ENCODE measurements at regions not wholly inside any gene's neighbourhood (a gene's known extent, or its start where the extent isn't known, plus 50 kb on each side); places are given as distances from the start of the nearest gene placed in this dataset.

GRCh38 chr13:54183166-54183565 lies 1154.6 kb downstream of the OLFM4 start:
- no peak for ATAC-seq
- TF ChIP-seq SNAI2 (CRISPR knock-in tag; IDR thresholded peaks at IDR 0.05) (no peak), ZNF8 (CRISPR knock-in tag; IDR thresholded peaks at IDR 0.05) (no peak), PPARA (CRISPR knock-in tag; IDR thresholded peaks at IDR 0.05; ENCODE audit: borderline replicate concordance) (no peak), BACH2 (CRISPR knock-in tag; IDR thresholded peaks at IDR 0.05; ENCODE audit: borderline replicate concordance) (no peak), TOX (CRISPR knock-in tag; IDR thresholded peaks at IDR 0.05; ENCODE audit: borderline replicate concordance) (no peak), ESRRG (CRISPR knock-in tag; IDR thresholded peaks at IDR 0.05) (no peak), RARB (CRISPR knock-in tag; IDR thresholded peaks at IDR 0.05) (no peak), ZC3H10 (CRISPR knock-in tag; IDR thresholded peaks at IDR 0.05) (no peak), PATZ1 (CRISPR knock-in tag; IDR thresholded peaks at IDR 0.05; ENCODE audit: borderline replicate concordance) (no peak), ZNF70 (CRISPR knock-in tag; IDR thresholded peaks at IDR 0.05) (no peak), CREB5 (CRISPR knock-in tag; IDR thresholded peaks at IDR 0.05; ENCODE audit: low read depth) (no peak), CSDC2 (CRISPR knock-in tag; IDR thresholded peaks at IDR 0.05) (no peak), ISL1 (CRISPR knock-in tag; IDR thresholded peaks at IDR 0.05) (no peak), ZNF565 (CRISPR knock-in tag; conservative IDR thresholded peaks at IDR 0.05; ENCODE audit: low read depth) (no peak), ZFP30 (CRISPR knock-in tag; IDR thresholded peaks at IDR 0.05) (no peak), OSR1 (CRISPR knock-in tag; IDR thresholded peaks at IDR 0.05) (no peak)
- TF ChIP-seq, protein P1, sequence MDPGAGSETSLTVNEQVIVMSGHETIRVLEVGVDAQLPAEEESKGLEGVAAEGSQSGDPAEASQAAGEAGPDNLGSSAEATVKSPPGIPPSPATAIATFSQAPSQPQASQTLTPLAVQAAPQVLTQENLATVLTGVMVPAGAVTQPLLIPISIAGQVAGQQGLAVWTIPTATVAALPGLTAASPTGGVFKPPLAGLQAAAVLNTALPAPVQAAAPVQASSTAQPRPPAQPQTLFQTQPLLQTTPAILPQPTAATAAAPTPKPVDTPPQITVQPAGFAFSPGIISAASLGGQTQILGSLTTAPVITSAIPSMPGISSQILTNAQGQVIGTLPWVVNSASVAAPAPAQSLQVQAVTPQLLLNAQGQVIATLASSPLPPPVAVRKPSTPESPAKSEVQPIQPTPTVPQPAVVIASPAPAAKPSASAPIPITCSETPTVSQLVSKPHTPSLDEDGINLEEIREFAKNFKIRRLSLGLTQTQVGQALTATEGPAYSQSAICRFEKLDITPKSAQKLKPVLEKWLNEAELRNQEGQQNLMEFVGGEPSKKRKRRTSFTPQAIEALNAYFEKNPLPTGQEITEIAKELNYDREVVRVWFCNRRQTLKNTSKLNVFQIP (CRISPR knock-in tag; IDR thresholded peaks at IDR 0.05; ENCODE audit: borderline replicate concordance, low read depth) = no peak
- TF ChIP-seq, protein P2, sequence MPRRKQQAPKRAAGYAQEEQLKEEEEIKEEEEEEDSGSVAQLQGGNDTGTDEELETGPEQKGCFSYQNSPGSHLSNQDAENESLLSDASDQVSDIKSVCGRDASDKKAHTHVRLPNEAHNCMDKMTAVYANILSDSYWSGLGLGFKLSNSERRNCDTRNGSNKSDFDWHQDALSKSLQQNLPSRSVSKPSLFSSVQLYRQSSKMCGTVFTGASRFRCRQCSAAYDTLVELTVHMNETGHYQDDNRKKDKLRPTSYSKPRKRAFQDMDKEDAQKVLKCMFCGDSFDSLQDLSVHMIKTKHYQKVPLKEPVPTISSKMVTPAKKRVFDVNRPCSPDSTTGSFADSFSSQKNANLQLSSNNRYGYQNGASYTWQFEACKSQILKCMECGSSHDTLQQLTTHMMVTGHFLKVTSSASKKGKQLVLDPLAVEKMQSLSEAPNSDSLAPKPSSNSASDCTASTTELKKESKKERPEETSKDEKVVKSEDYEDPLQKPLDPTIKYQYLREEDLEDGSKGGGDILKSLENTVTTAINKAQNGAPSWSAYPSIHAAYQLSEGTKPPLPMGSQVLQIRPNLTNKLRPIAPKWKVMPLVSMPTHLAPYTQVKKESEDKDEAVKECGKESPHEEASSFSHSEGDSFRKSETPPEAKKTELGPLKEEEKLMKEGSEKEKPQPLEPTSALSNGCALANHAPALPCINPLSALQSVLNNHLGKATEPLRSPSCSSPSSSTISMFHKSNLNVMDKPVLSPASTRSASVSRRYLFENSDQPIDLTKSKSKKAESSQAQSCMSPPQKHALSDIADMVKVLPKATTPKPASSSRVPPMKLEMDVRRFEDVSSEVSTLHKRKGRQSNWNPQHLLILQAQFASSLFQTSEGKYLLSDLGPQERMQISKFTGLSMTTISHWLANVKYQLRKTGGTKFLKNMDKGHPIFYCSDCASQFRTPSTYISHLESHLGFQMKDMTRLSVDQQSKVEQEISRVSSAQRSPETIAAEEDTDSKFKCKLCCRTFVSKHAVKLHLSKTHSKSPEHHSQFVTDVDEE (CRISPR knock-in tag; IDR thresholded peaks at IDR 0.05) = no peak
- TF ChIP-seq, protein P3, sequence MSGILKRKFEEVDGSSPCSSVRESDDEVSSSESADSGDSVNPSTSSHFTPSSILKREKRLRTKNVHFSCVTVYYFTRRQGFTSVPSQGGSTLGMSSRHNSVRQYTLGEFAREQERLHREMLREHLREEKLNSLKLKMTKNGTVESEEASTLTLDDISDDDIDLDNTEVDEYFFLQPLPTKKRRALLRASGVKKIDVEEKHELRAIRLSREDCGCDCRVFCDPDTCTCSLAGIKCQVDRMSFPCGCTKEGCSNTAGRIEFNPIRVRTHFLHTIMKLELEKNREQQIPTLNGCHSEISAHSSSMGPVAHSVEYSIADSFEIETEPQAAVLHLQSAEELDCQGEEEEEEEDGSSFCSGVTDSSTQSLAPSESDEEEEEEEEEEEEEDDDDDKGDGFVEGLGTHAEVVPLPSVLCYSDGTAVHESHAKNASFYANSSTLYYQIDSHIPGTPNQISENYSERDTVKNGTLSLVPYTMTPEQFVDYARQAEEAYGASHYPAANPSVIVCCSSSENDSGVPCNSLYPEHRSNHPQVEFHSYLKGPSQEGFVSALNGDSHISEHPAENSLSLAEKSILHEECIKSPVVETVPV (CRISPR knock-in tag; IDR thresholded peaks at IDR 0.05) = no peak

- no peak for ATAC-seq
- TF ChIP-seq GLIS3 (CRISPR knock-in tag; IDR thresholded peaks at IDR 0.05) = no peak
- TF ChIP-seq ESRRG (CRISPR knock-in tag; IDR thresholded peaks at IDR 0.05) = no peak
- no peak for TF ChIP-seq RARB (CRISPR knock-in tag; IDR thresholded peaks at IDR 0.05)
- TF ChIP-seq ARNTL (CRISPR knock-in tag; IDR thresholded peaks at IDR 0.05; ENCODE audit: borderline replicate concordance, low read depth) = no peak
- TF ChIP-seq TOX (CRISPR knock-in tag; IDR thresholded peaks at IDR 0.05; ENCODE audit: borderline replicate concordance) = no peak
- TF ChIP-seq BACH2 (CRISPR knock-in tag; IDR thresholded peaks at IDR 0.05; ENCODE audit: borderline replicate concordance) = no peak
- TF ChIP-seq, protein P1 (CRISPR knock-in tag; IDR thresholded peaks at IDR 0.05; ENCODE audit: borderline replicate concordance, low read depth) = no peak
- TF ChIP-seq ZNF70 (CRISPR knock-in tag; IDR thresholded peaks at IDR 0.05) = no peak
- no peak for TF ChIP-seq ZNF565 (CRISPR knock-in tag; conservative IDR thresholded peaks at IDR 0.05; ENCODE audit: low read depth)
- no peak for TF ChIP-seq CSDC2 (CRISPR knock-in tag; IDR thresholded peaks at IDR 0.05)
- TF ChIP-seq ZFP3 (CRISPR knock-in tag; IDR thresholded peaks at IDR 0.05) = no peak
- TF ChIP-seq ZC3H10 (CRISPR knock-in tag; IDR thresholded peaks at IDR 0.05) = no peak
- no peak for TF ChIP-seq PATZ1 (CRISPR knock-in tag; IDR thresholded peaks at IDR 0.05; ENCODE audit: borderline replicate concordance)
- no peak for TF ChIP-seq OSR1 (CRISPR knock-in tag; IDR thresholded peaks at IDR 0.05)
- TF ChIP-seq ZNF8 (CRISPR knock-in tag; IDR thresholded peaks at IDR 0.05) = no peak
- no peak for TF ChIP-seq PPARA (CRISPR knock-in tag; IDR thresholded peaks at IDR 0.05; ENCODE audit: borderline replicate concordance)
- TF ChIP-seq, protein P3 (CRISPR knock-in tag; IDR thresholded peaks at IDR 0.05) = no peak
- no peak for TF ChIP-seq ZFP30 (CRISPR knock-in tag; IDR thresholded peaks at IDR 0.05)
- TF ChIP-seq ISL1 (CRISPR knock-in tag; IDR thresholded peaks at IDR 0.05) = no peak
Observed at GRCh38 chr13:54183728-54184127, 1155.1 kb downstream of the OLFM4 start.
